CD4-positive, alpha-beta T cell treated with Interferon alpha-2 for 1 hour (primary cell): ENCODE measurements at regions not wholly inside any gene's neighbourhood (a gene's known extent, or its start where the extent isn't known, plus 50 kb on each side); places are given as distances from the start of the nearest gene placed in this dataset.

ENCODE experiments used
- DNase-seq, 2 donors: peaks; one replicate each; pipeline ENCODE4 v3.0.0-alpha.2; 2020 to 2022

GRCh38 chr17:72479113-72479512, 358.3 kb downstream of the SOX9 start:
- no peak for DNase-seq

- no peak for DNase-seq
Observed at GRCh38 chr17:72481572-72481971, 360.8 kb downstream of the SOX9 start.

- no peak for DNase-seq
Observed at GRCh38 chr17:72485596-72485995, 364.8 kb downstream of the SOX9 start.

GRCh38 chr17:72486806-72487205, 366.0 kb downstream of the SOX9 start:
- no peak for DNase-seq

GRCh38 chr17:72487731-72488494, 367.1 kb downstream of the SOX9 start:
- no peak for DNase-seq

GRCh38 chr17:72488555-72489271, 367.9 kb downstream of the SOX9 start:
- no peak for DNase-seq

- no peak for DNase-seq
Observed at GRCh38 chr17:72489272-72489641, 368.4 kb downstream of the SOX9 start.

GRCh38 chr17:72491102-72491501, 370.3 kb downstream of the SOX9 start:
- no peak for DNase-seq

- DNase-seq, result no peak
Observed at GRCh38 chr17:72492494-72492893, 371.7 kb downstream of the SOX9 start.

GRCh38 chr17:72492941-72493340, 372.1 kb downstream of the SOX9 start:
- no peak for DNase-seq

GRCh38 chr17:72494566-72494965, 373.7 kb downstream of the SOX9 start:
- DNase-seq, result no peak

GRCh38 chr17:72496461-72496860, 375.6 kb downstream of the SOX9 start:
- DNase-seq, result no peak

- no peak for DNase-seq
Observed at GRCh38 chr17:72497915-72498314, 377.1 kb downstream of the SOX9 start.

GRCh38 chr17:72498364-72499210, 377.8 kb downstream of the SOX9 start:
- no peak for DNase-seq

- no peak for DNase-seq
Observed at GRCh38 chr17:72501404-72502370, 380.9 kb downstream of the SOX9 start.

- DNase-seq, result no peak
Observed at GRCh38 chr17:72502371-72503341, 381.8 kb downstream of the SOX9 start.

GRCh38 chr17:72503556-72503955, 382.7 kb downstream of the SOX9 start:
- no peak for DNase-seq

GRCh38 chr17:72504783-72505182, 384.0 kb downstream of the SOX9 start:
- DNase-seq, result no peak

- DNase-seq, result no peak
Observed at GRCh38 chr17:72506773-72507172, 386.0 kb downstream of the SOX9 start.

GRCh38 chr17:72507370-72507769, 386.6 kb downstream of the SOX9 start:
- no peak for DNase-seq
